ENCODE measurements at regions not wholly inside any gene's neighbourhood (a gene's known extent, or its start where the extent isn't known, plus 50 kb on each side); places are given as distances from the start of the nearest gene placed in this dataset.
"Not testable (repeated sequence)": the region's sequence is repeated elsewhere in the genome, so short reads cannot be mapped to it uniquely, and the experiment has no call there.

DNA sequence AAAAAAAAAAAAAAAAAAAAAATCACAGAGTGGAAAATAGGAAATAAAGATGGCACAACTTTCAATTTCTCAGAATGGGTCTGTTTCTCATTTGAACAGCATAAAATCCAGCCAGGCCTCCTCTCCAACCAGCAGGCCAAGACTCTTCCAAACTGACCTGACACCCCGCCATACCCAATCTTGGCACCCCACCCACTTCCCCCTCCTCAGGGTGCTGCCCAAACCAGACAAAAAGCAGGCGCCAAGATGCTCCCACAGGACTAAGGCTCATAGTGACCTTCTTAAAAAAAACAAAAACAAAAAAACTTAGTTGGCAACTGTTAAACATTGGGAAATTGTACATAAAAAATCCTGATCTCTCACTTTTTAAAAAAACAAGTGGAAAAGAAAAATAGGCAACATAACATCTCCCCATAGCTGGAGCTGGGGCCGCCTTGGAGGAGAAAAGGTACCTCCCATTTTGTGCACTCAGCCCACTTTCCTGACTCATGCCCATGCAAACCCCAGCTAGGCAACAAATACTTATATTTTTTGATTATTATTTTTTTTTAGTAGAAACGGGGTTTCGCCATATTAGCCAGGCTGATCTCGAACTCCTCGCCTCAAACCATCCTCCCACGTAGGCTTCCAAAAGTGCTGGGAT is 205.9 kb downstream of the NPIPA8 start:
- not testable (repeated sequence) for TF ChIP-seq CTCF (IDR thresholded peaks at IDR 0.05; ENCODE audit: low read length); EZH2phosphoT487 (IDR thresholded peaks at IDR 0.05; ENCODE audit: low read length); EZH2 (optimal IDR thresholded peaks at IDR 0.05; ENCODE audit: low read depth, low read length)

All from MM.1S (cell line).